Stimulated activated CD4-positive, alpha-beta T cell treated with anti-CD3 and anti-CD28 coated beads, Interleukin-15, amount 100 ng/mL, for 1 hour (primary cell): ENCODE measurements at regions not wholly inside any gene's neighbourhood (a gene's known extent, or its start where the extent isn't known, plus 50 kb on each side); places are given as distances from the start of the nearest gene placed in this dataset.

Experiments used
- DNase-seq, 2 donors: peaks; one replicate each; pipeline ENCODE4 v3.0.0-alpha.2; 2020; ENCODE audit warnings: low read depth in 1 of 2, low spot score in 1 of 2

GRCh38 chr15:98586066-98586465, 62.3 kb upstream of the IGF1R start:
- DNase-seq = no peak

GRCh38 chr15:98592136-98592535, 56.2 kb upstream of the IGF1R start:
- no peak for DNase-seq

- DNase-seq = no peak
These were observed 52.2 kb upstream of the IGF1R start for GRCh38 chr15:98596131-98596530.

GRCh38 chr15:98596885-98597392, 51.4 kb upstream of the IGF1R start:
- DNase-seq = no peak

- DNase-seq = no peak
These were observed 50.7 kb upstream of the IGF1R start for GRCh38 chr15:98597666-98598065.
